Calu3 (cell line): ENCODE measurements at regions not wholly inside any gene's neighbourhood (a gene's known extent, or its start where the extent isn't known, plus 50 kb on each side); places are given as distances from the start of the nearest gene placed in this dataset.
A peak's percentile ranks its signal among the peaks of the same experiment; 100 is the strongest.

Experiments used
- BruUV-seq: library from RNA; stranded (reverse); fragments of 400-500 nt; replicated peaks from 2 replicates; lab custom pipeline; 2021; lab: Mats Ljungman, UMichigan
- CTCF ChIA-PET: fragments of 300-600 bp; sonication (Branson Sonifier 250); formaldehyde crosslinking; loops from one replicate; lab custom pipeline; 2022; ENCODE audit warnings: antibody characterized with exemption; lab: Charles Lee
- DNase-seq: peaks from one replicate; pipeline ENCODE4 v3.0.0; 2022
- H3K27ac Mint-ChIP-seq: one replicate; pipeline ENCODE4 v1.8.0; 2022; ENCODE audit warnings: mixed read lengths; ENCODE audit not compliant: unreplicated experiment
- H3K27me3 Mint-ChIP-seq: one replicate; pipeline ENCODE4 v1.8.0; 2022; ENCODE audit warnings: mixed read lengths; ENCODE audit not compliant: unreplicated experiment
- H3K36me3 Mint-ChIP-seq: one replicate; pipeline ENCODE4 v1.8.0; 2022; ENCODE audit warnings: mild to moderate bottlenecking, moderate library complexity, mixed read lengths; ENCODE audit not compliant: insufficient read depth, unreplicated experiment
- H3K4me1 Mint-ChIP-seq: one replicate; pipeline ENCODE4 v1.8.0; 2022; ENCODE audit warnings: mild to moderate bottlenecking, low read depth, mixed read lengths; ENCODE audit not compliant: unreplicated experiment
- H3K4me3 Mint-ChIP-seq: one replicate; pipeline ENCODE4 v1.8.0; 2022; ENCODE audit warnings: mild to moderate bottlenecking, low read depth, moderate library complexity, mixed read lengths; ENCODE audit not compliant: unreplicated experiment
- H3K9me3 Mint-ChIP-seq: one replicate; pipeline ENCODE4 v1.8.0; 2022; ENCODE audit warnings: low read depth, mixed read lengths; ENCODE audit not compliant: unreplicated experiment
- CTCF ChIP-seq: fragments of 200-600 bp; IDR thresholded peaks from one replicate; pipeline ENCODE4 v1.8.0; 2022; ENCODE audit warnings: antibody characterized with exemption; ENCODE audit not compliant: unreplicated experiment
- intact Hi-C: fragments of 100-400 bp; cut with micrococcal nuclease; formaldehyde crosslinking; loops from one replicate; pipeline ENCODE4 v1.10.0; 2022; ENCODE audit not compliant: unreplicated experiment

- Mint-ChIP-seq H3K27me3 (no peaks in the 10 kb centered on the region), H3K36me3 (no peaks in the 10 kb centered on the region), H3K27ac (no peak overlapping the region), H3K4me3 (no peak overlapping the region), H3K9me3 (no peaks in the 10 kb centered on the region), H3K4me1 (peaks cover 8% of the 10 kb centered on the region)
- CTCF ChIA-PET: no interaction called here
- TF ChIP-seq CTCF: no peak
- intact Hi-C loops: no loop called here
- DNase-seq: no peak
- BruUV-seq: no TSS peak
These were observed 297.9 kb upstream of the AMIGO2 start for GRCh38 chr12:47377414-47378221.

- no peak overlapping the region for H3K4me3 Mint-ChIP-seq
- H3K4me1 Mint-ChIP-seq: peaks cover 8% of the 10 kb centered on the region
- no peaks in the 10 kb centered on the region for H3K36me3 Mint-ChIP-seq
- BruUV-seq: no TSS peak
- CTCF ChIA-PET: no interaction called here
- H3K27me3 Mint-ChIP-seq: no peaks in the 10 kb centered on the region
- intact Hi-C loops: no loop called here
- H3K9me3 Mint-ChIP-seq: no peaks in the 10 kb centered on the region
- DNase-seq: no peak
- H3K27ac Mint-ChIP-seq: no peak overlapping the region
- TF ChIP-seq CTCF: no peak
These were observed 297.2 kb upstream of the AMIGO2 start for GRCh38 chr12:47376927-47377326.

- TF ChIP-seq CTCF: no peak
- Mint-ChIP-seq H3K9me3 (no peaks in the 10 kb centered on the region), H3K27me3 (no peaks in the 10 kb centered on the region), H3K4me1 (peaks cover 10% of the 10 kb centered on the region), H3K27ac (no peak overlapping the region), H3K36me3 (no peaks in the 10 kb centered on the region), H3K4me3 (no peak overlapping the region)
- intact Hi-C loops: no loop called here
- BruUV-seq: no TSS peak
- DNase-seq: no peak
- CTCF ChIA-PET: no interaction called here
These were observed 293.9 kb upstream of the AMIGO2 start for GRCh38 chr12:47373554-47374150.

- CTCF ChIA-PET: no interaction called here
- no peak overlapping the region for H3K4me3 Mint-ChIP-seq
- H3K36me3 Mint-ChIP-seq: no peaks in the 10 kb centered on the region
- intact Hi-C loops: no loop called here
- no TSS peak for BruUV-seq
- no peak for TF ChIP-seq CTCF
- peaks cover 9% of the 10 kb centered on the region for H3K4me1 Mint-ChIP-seq
- DNase-seq: peak; percentile 13
- no peak overlapping the region for H3K27ac Mint-ChIP-seq
- no peaks in the 10 kb centered on the region for H3K27me3 Mint-ChIP-seq
- no peaks in the 10 kb centered on the region for H3K9me3 Mint-ChIP-seq
These were observed 290.7 kb upstream of the AMIGO2 start for GRCh38 chr12:47370421-47370820.
